DND-41 (cell line): ENCODE measurements at regions not wholly inside any gene's neighbourhood (a gene's known extent, or its start where the extent isn't known, plus 50 kb on each side); places are given as distances from the start of the nearest gene placed in this dataset.

Experiments
- EZH2 ChIP-seq: IDR thresholded peaks from 3 replicates; pipeline ENCODE4 v1.6.1; 2012; ENCODE audit warnings: borderline replicate concordance, low read depth, mild to moderate bottlenecking, moderate library complexity, low read length, inconsistent platforms; ENCODE audit not compliant: severe bottlenecking
- TF ChIP-seq, protein P1 (sequence below): IDR thresholded peaks from 2 replicates; pipeline ENCODE4 v1.5.1; 2012; ENCODE audit warnings: borderline replicate concordance, low read length, moderate library complexity, mild to moderate bottlenecking; ENCODE audit not compliant: poor library complexity, severe bottlenecking; ENCODE audit errors: extremely low read depth

DNA sequence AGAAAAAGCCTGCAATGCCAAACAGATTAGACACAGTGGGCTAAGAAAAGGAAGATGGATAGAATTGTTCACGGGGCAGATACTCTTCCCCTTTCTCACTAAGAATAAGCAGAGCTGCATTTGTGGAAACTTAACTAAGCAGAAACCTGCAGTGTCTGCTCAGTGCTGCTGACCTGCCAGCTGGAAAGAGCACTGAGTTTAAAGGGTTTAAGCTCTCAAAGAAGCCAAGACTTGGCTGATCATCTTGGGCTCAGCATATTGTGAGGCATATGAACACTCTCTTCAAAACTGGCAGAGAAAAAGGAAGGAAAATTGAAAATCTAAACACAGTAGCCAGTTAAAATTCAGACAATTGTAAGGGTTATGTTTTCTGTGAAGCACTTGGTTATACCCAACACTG lies 711.1 kb upstream of the EPHA7 start:
- TF ChIP-seq, protein P1, sequence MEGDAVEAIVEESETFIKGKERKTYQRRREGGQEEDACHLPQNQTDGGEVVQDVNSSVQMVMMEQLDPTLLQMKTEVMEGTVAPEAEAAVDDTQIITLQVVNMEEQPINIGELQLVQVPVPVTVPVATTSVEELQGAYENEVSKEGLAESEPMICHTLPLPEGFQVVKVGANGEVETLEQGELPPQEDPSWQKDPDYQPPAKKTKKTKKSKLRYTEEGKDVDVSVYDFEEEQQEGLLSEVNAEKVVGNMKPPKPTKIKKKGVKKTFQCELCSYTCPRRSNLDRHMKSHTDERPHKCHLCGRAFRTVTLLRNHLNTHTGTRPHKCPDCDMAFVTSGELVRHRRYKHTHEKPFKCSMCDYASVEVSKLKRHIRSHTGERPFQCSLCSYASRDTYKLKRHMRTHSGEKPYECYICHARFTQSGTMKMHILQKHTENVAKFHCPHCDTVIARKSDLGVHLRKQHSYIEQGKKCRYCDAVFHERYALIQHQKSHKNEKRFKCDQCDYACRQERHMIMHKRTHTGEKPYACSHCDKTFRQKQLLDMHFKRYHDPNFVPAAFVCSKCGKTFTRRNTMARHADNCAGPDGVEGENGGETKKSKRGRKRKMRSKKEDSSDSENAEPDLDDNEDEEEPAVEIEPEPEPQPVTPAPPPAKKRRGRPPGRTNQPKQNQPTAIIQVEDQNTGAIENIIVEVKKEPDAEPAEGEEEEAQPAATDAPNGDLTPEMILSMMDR, result no peak
- no peak for TF ChIP-seq EZH2
